GF-D8 (cell line): ENCODE measurements at regions not wholly inside any gene's neighbourhood (a gene's known extent, or its start where the extent isn't known, plus 50 kb on each side); places are given as distances from the start of the nearest gene placed in this dataset.

Source experiments
- DNase-seq: peaks from one replicate; lab custom pipeline; 2025; lab: John Stamatoyannopoulos, UW

- DNase-seq: no peak
Measured at GRCh38 chr10:130486906-130487305, 350.7 kb downstream of the GLRX3 start.

- no peak for DNase-seq
Measured at GRCh38 chr10:130487566-130487965, 351.4 kb downstream of the GLRX3 start.

- DNase-seq: no peak
Measured at GRCh38 chr10:130489891-130490290, 353.7 kb downstream of the GLRX3 start.

- no peak for DNase-seq
Measured at GRCh38 chr10:130491011-130491692, 355.0 kb downstream of the GLRX3 start.

DNA sequence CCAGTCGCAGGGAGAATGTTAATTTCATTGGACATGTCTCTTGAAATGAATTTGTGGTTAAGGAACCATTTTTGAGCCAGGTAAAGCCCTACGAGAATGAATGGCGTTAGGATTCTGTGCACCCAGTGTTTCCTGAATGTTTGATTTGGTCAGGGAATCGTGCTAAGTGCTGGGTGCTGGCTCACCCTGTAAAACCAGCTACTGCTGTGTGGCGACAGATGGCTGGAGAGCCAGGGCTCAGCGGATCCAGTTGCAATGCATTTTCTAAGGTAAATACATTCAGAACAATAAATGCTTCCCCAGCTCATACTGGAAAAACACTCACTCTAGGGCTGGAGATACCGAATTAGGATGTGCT is 355.5 kb downstream of the GLRX3 start:
- no peak for DNase-seq

GRCh38 chr10:130492266-130492934 is 356.2 kb downstream of the GLRX3 start:
- DNase-seq: no peak

GRCh38 chr10:130493021-130493420 is 356.8 kb downstream of the GLRX3 start:
- DNase-seq: no peak

DNA sequence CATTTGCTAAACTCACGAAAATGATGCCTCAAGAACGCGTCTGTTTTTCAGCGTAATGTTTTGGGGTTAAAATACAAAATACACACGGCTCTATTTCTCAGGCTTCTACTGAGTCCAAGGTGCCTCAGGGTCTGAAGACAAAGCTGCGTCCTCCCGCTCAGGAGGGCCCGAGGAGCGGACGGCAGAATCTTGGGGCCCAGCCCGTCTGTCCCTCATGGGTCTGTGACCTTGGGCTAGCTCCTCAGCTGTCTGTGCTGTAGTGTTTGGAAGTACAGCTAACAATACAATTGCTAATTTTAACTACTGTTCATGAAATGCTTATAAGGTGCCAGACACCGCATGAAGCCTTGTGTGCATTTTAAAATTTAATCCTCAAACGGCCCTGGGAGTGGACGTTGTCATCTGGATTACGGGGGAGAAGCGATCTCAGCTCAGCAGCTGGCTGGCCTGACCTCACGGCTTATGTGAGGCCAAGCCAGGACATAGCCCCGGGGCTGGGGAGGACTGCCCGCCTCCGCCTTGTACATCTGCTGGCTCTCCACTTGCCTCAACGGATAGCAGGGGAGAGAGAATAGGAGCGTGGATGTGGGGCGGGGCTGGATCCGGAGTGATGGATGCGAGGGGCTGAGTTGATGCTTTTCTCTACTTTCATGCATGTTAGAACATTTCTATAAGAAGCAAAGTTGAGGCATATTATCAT is 357.4 kb downstream of the GLRX3 start:
- no peak for DNase-seq

DNA sequence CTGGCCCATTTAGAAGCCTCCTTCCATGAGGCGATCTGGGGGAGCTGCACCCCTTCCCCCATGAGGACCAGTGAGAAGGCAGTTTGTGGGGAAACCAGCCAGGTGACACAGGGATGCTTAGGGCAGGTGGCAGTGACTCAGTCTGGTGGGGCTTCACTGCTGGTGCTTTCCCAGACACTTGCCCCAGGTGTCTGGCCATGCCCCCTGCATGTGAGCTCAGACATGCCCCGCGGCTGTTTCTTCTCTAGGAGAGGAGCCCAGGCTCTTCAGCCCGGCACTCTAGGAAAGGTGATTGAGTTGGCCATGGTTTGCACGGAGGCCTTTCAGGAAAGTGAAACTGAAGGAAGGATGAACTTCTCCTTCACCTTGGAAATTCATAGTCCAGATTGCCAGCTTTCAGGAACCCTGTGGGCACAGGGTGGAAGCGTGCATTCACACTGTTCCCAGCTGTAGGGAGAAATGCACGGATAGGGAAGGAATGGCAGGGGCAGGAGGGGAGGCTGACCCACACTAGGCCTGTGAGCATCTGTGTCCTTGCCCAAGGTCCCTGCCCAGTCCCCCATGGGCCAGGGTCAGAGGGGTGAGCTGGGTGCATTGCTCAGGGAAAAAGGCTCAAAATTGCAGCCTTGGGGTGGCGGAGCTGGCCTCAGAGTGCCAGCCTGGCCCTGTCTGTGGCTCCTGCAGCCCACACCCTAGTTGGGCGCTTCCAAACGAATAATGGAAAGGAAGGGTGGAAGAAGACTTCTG is 359.1 kb downstream of the GLRX3 start:
- no peak for DNase-seq

GRCh38 chr10:130495891-130496636 is 359.9 kb downstream of the GLRX3 start:
- no peak for DNase-seq

- DNase-seq: no peak
Measured at GRCh38 chr10:130497056-130498010, 361.1 kb downstream of the GLRX3 start.

GRCh38 chr10:130498042-130498441 is 361.9 kb downstream of the GLRX3 start:
- no peak for DNase-seq

GRCh38 chr10:130498934-130499333 is 362.7 kb downstream of the GLRX3 start:
- no peak for DNase-seq

- no peak for DNase-seq
Measured at GRCh38 chr10:130499541-130499940, 363.4 kb downstream of the GLRX3 start.

GRCh38 chr10:130500261-130501000 is 364.2 kb downstream of the GLRX3 start:
- no peak for DNase-seq

DNA sequence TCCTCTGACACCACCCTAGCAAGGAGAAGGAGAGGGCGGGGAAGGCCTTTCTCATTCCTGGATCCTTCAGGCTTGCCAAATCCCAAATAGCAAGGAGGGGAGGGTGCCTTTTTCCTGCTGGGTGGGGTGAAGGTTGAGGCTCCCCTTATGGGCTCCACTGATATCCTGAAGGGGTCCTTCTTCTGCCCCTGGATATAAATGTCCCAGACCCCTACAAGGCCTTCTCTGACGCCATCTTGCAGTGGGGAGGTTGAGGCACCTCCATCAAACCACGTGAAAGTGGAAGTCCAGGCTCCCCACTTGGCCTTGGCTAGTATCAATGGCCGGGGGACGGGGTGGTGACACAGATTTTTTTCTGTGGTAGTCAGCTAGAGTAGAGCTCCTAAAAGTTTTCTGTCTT is 371.3 kb downstream of the GLRX3 start:
- DNase-seq: no peak

GRCh38 chr10:130509881-130510689 is 373.9 kb downstream of the GLRX3 start:
- DNase-seq: no peak

- DNase-seq: no peak
Measured at GRCh38 chr10:130510755-130511154, 374.6 kb downstream of the GLRX3 start.

GRCh38 chr10:130511766-130512165 is 375.6 kb downstream of the GLRX3 start:
- DNase-seq: no peak
